H54 (cell line): ENCODE measurements at regions not wholly inside any gene's neighbourhood (a gene's known extent, or its start where the extent isn't known, plus 50 kb on each side); places are given as distances from the start of the nearest gene placed in this dataset.

ENCODE experiments used
- DNase-seq: peaks from one replicate; pipeline ENCODE4 v3.0.0; 2011; ENCODE audit warnings: low spot score, mixed read lengths; ENCODE audit not compliant: insufficient read length
- FAIRE-seq: peaks from 3 replicates; lab custom pipeline; 2011; peaks lifted over from hg19 to GRCh38; lab: Jason Lieb, UNC
- POLR2A ChIP-seq: IDR thresholded peaks from 2 replicates; pipeline ENCODE4 v1.6.1; 2011; ENCODE audit warnings: low read depth, mild to moderate bottlenecking, low read length

DNA sequence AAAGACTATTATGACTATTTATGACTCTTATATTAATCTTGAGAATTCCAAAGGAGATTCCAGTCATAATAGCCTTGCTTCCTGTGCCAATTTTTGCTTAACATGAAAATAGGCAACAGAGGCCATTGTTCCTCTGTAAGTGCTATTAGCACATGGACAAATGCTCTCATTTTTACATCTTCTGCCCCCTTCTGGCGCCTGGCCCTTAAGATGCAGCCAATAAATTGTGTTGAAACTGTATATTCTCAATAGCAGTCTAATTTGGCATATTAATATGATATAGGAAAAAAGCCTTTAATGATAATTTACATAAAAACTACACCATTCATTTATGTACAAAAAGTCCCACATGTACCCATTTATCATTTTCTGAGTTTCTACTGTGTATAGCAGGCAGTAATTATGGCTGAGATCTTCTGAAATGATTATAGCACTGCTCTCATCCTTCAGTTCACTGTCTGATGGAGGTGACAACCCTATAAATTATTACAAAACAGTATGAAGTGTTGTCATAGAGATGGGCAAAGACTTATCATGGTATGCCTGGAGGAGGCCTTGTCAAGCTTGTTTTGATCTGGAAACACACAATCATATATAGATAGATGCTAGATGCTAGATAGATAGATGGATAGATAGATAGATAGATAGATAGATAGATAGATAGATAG lies 613.3 kb downstream of the TSN start:
- no peak for TF ChIP-seq POLR2A
- DNase-seq (no peak), FAIRE-seq (no peak)

GRCh38 chr2:122378521-122378920 lies 623.1 kb downstream of the TSN start:
- DNase-seq (no peak), FAIRE-seq (no peak)
- TF ChIP-seq POLR2A = no peak

- DNase-seq (no peak), FAIRE-seq (no peak)
- TF ChIP-seq POLR2A = no peak
Measured at GRCh38 chr2:122384768-122385333, 629.4 kb downstream of the TSN start.

DNA sequence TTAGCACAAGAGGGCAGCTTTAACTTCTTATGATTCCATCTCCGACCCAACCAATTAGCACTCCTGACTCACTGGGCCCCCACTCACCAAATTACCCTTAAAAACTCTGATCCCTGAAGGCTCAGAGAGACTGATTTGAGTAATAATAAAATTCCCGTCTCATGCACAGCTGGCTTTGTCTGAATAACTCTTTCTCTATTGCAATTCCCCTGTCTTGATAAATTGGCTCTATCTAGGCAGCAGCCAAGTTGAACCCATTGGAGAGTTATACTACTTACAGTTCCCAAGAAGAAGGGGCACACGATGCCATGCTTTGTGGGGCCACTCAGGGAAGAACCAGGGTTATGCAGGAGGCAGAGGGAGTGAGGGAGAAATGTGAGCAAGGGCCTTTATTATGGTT lies 632.8 kb downstream of the TSN start:
- FAIRE-seq (no peak), DNase-seq (no peak)
- no peak for TF ChIP-seq POLR2A

GRCh38 chr2:122389694-122390093 lies 634.2 kb downstream of the TSN start:
- no peak for TF ChIP-seq POLR2A
- DNase-seq (no peak), FAIRE-seq (no peak)

- TF ChIP-seq POLR2A = no peak
- DNase-seq = no peak
- FAIRE-seq = no peak
Measured at GRCh38 chr2:122390406-122390805, 635.0 kb downstream of the TSN start.

DNA sequence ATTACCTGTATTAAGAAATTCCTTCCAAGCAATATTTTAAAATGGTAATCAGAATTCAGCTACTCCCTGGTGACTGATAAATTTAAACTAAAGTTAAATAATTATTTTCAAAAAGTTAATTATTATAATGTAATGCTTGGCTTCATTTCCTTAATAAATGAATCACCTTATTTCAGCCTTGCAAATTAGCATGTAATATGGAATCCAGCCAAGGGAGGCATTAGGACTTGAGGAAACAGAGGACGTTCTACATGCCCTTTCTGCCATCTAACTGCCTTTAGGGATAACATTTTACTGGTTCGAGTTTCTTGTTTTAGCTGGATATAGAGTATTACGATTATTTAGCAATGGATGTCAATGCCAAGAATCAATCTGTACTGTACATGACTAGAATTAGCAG lies 636.3 kb downstream of the TSN start:
- FAIRE-seq = no peak
- no peak for DNase-seq
- TF ChIP-seq POLR2A = no peak

DNA sequence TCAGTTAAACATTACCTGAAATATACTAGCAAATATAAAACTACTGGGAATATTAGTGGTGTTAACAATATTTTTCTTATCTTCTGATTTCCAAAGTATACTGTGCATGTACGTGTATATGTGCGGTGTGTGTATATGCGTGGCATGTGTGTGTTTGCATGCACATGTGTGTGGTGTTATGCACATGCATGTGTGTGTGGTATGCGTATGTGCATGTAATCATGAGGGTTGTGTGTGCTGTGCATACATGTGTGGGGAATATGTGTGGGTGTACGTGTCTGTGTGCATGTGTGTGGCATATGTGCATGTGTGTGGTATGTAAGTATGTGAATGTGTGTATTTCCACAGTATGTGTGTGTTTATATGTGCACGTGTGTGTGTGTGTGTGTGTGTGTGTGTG lies 640.2 kb downstream of the TSN start:
- TF ChIP-seq POLR2A = no peak
- FAIRE-seq = no peak

GRCh38 chr2:122411231-122411630 lies 655.8 kb downstream of the TSN start:
- TF ChIP-seq POLR2A = no peak
- DNase-seq (no peak), FAIRE-seq (no peak)

More for the DNA sequence above, 640.2 kb downstream of the TSN start:
- no peak for DNase-seq

DNA sequence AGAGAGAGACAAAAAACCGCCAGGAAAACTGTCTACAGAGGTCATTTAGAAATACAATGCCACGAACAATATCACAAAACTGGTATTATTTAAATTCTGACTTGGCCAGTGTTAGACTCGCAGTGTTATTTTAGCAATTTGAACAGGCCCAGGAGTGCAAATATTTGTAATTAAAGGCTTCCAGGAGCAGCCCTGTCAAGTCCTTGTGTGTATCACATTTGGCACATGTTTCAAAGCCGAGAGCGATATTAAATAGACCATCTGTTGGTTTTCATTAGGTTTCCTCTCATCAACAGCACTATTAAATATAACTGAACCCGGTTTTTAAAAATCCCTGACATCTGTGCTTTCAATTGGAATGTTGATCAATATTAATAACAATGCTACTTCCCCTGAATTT lies 656.9 kb downstream of the TSN start:
- no peak for FAIRE-seq
- no peak for TF ChIP-seq POLR2A

GRCh38 chr2:122414902-122415301 lies 659.5 kb downstream of the TSN start:
- no peak for TF ChIP-seq POLR2A
- FAIRE-seq (no peak), DNase-seq (no peak)

More for the DNA sequence above, 656.9 kb downstream of the TSN start:
- no peak for DNase-seq

GRCh38 chr2:122417114-122417513 lies 661.7 kb downstream of the TSN start:
- FAIRE-seq (no peak), DNase-seq (no peak)
- TF ChIP-seq POLR2A = no peak

GRCh38 chr2:122421775-122422174 lies 666.3 kb downstream of the TSN start:
- DNase-seq (no peak), FAIRE-seq (no peak)
- no peak for TF ChIP-seq POLR2A

- FAIRE-seq (no peak), DNase-seq (no peak)
- no peak for TF ChIP-seq POLR2A
Measured at GRCh38 chr2:122422384-122422991, 667.0 kb downstream of the TSN start.

GRCh38 chr2:122423934-122424333 lies 668.5 kb downstream of the TSN start:
- DNase-seq (no peak), FAIRE-seq (no peak)
- TF ChIP-seq POLR2A = no peak
